Embryonic facial prominence (tissue), 1 donor: ENCODE measurements at regions not wholly inside any gene's neighbourhood (a gene's known extent, or its start where the extent isn't known, plus 50 kb on each side); places are given as distances from the start of the nearest gene placed in this dataset.
"Not testable (repeated sequence)": the region's sequence is repeated elsewhere in the genome, so short reads cannot be mapped to it uniquely, and the experiment has no call there.

Experiments
- DNase-seq: peaks from one replicate; pipeline ENCODE4 v3.0.0-alpha.2; 2016; ENCODE audit errors: extremely low spot score

- no peak for DNase-seq
These were observed 50.4 kb downstream of the HAPSTR1 start for GRCh38 chr16:9141813-9142212.

DNA sequence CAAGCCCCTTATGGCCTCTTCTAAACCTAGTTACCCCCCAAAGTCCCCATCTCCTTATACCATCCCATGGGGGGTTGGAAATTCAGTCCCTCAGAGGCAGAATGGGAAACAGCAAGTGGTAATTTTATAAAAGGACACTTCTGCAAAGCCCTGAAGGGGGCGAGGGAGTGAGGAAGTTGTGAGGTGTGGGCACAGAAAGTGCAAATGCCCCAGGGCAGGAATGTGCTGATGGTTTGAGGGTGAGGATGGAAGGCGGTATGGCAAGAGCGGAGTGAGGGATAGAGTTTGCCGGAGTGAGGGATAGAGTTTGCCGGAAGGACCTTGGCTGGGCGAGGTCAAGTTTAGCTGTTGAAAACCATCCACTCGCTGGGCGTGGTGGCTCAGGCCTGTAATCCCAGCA lies 52.7 kb downstream of the HAPSTR1 start:
- DNase-seq = no peak

DNA sequence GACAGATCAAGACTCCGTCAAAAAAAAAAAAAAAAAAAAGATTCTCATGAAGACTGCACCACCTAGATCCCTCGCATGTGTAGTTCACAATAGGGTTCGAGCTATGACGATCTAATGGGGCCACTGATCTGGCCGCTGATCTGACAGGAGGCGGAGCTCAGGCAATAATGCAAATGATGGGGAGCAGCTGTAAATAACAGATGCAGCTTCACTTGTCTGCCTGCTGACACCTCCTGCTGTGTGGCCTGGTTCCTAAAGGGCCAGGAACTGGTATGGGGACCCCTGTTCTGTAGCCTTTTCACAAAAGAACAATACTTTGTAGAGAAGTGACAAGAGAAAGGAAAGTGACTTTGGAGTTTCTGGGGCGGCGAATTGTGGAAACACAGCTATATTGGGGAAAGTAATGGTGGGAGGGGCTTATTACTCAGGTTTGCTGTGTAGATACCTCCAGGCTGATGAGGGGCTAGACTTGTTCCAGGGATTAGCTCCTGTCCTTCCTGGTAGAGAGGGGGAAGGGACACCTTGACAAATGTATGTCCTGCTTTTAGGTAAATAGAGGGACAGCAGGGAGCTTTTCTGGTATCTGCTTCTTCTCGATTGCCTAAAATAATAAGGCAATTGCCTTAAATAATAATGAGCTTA lies 57.1 kb downstream of the HAPSTR1 start:
- DNase-seq = no peak

- DNase-seq = no peak
These were observed 59.6 kb downstream of the HAPSTR1 start for GRCh38 chr16:9151074-9151473.

- no peak for DNase-seq
These were observed 60.2 kb downstream of the HAPSTR1 start for GRCh38 chr16:9151597-9151996.

- no peak for DNase-seq
These were observed 61.4 kb downstream of the HAPSTR1 start for GRCh38 chr16:9152649-9153501.

GRCh38 chr16:9153502-9153864 lies 62.0 kb downstream of the HAPSTR1 start:
- DNase-seq = no peak

DNA sequence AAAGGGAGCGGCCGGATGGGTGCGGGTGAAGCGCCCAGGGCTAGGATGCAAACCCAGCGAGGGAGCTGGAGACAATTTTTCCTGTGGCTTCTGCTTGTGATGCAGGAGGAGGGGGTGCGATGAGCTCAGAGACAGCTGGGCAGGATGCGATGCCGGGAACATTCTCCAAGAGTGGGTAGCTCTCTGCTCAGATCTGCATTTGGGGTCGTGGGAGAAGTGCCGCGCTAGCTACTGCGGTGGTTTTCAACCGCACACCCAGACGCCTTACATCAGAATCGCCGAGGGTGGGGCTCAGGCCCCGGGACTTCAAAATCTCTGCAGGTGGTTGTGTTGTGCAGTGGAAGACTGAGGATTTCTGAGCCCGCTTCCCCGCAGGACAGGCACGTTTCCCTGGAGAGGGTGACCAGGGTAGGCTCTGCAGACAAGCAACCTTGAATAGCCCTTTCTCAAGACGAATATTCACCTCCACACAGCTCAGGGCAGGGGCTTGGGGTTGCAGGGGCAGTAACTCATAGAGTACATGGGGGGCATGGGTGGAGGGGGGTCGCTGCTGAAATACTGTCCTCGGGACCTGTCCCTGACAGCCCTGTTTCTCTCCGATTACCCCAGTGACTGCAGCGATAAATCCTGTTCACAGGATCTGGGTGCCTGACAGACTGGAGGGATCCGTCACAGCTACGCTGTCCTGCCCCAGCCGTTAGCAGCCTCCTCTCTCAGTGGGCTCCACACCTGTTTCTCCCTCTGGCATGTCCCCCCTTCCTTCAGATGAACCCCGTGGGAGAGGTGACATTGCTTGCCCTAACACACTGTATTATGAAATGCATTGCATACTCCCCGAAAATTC lies 63.3 kb downstream of the HAPSTR1 start:
- no peak for DNase-seq

- no peak for DNase-seq
These were observed 64.4 kb downstream of the HAPSTR1 start for GRCh38 chr16:9155871-9156270.

GRCh38 chr16:9159839-9160550 lies 68.6 kb downstream of the HAPSTR1 start:
- DNase-seq = peak; percentile 26

- DNase-seq = no peak
These were observed 69.1 kb downstream of the HAPSTR1 start for GRCh38 chr16:9160551-9160911.

- DNase-seq = no peak
These were observed 74.2 kb downstream of the HAPSTR1 start for GRCh38 chr16:9165681-9166080.

- not testable (repeated sequence) for DNase-seq
These were observed 75.0 kb downstream of the HAPSTR1 start for GRCh38 chr16:9166326-9166993.

DNA sequence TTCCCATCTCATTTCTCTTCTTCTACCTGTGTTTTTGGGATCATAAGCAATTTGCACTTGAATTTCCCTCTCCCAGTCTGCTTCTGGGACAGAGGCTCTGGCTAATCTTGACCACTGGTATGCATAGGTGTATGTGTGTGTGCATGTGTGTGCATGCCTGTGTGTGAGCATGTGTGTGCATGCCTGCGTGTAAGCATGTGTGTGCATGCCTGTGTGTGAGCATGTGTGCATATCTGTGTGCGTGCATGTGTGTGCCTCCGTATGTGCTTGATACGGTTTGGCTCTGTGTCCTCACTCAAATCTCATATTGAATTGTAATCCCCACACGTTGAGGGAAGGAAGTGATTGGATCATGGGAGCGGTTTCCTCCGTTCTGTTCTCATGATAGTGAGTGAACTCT lies 77.7 kb downstream of the HAPSTR1 start:
- no peak for DNase-seq

GRCh38 chr16:9170470-9170869 lies 79.0 kb downstream of the HAPSTR1 start:
- DNase-seq = no peak

DNA sequence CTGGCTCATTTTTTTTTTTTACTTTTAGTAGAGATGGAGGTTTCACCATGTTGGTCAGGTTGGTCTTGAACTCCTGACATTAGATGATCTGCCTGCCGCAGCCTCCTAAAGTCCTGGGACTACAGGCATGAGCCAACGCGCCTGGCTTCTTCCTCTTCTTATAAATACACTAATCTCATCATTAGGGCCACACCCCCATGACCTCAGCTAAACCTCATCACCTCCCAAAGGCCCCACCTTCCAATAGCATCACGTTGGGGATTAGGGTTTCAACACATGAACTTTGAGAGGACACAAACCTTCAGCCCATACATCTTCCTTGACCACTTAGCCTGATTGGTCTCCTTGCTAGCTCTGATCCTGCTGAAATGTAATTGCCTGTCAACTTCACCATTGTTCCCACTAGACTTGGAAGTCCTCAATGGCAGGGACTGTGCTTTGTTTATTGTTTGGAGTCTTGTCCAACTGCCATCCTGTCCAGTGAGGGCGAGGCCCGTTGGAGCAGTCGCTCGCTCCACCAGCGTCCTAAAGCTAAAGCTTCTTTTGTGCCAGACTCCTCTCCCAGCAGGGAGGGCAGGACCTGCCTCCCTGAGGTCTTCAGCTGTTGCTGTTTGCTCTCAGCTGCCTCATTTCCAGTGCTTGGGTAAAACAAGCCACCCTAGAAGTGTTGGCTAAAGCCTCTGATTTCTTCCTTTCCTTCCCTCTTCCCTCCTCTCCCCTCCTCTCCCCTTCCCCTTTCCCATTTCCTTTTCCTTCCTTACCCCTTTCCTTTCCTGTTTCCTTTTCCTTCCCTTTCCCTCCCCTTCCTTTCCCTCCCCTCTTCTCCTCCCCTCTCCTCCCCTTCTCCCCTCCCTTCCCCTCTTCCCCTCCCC lies 85.3 kb downstream of the HAPSTR1 start:
- DNase-seq = no peak

- DNase-seq = no peak
These were observed 86.4 kb downstream of the HAPSTR1 start for GRCh38 chr16:9177861-9178260.

DNA sequence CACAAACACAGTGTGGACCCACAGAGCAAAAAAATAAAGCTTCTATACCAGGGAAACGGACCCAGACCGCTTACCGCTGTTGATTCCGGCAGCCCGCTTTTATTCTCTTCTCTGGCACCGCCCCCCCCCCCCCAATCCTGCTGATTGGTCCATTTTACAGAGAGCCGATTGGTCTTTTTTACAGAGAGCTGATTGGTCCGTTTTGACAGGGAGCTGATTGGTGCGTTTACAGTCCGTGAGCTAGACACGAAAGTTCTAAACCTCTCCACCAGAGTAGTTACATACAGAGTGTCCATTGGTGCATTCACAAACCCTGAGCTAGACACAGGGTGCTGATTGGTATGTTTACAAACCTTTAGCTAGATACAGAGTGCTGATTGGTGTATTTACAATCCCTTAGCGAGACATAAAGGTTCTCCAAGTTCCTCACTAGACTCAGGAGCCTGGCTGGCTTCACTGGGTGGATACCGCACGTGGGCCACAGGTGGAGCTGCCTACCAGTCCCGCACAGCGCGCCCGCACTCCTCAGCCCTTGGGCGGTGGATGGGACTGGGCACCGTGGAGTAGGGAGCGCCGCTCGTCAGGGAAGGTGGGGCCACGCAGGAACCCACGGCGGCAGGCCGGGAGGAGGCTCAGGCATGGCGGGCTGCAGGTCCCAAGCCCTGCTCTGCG lies 92.4 kb downstream of the HAPSTR1 start:
- no peak for DNase-seq

DNA sequence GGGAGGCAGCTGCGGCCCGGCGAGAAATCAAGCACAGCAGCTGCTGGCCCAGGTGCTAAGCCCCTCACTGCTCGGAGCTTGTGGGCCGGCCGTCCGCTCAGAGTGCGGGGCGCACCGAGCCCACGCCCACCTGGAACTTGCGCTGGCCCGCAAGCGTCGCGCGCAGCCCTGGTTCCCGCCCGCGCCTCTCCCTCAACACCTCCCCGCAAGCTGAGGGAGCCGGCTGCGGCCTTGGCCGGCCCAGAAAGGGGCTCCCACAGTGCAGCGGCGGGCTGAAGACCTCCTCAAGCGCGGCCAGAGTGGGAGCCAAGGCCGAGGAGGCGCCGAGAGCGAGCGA lies 92.9 kb downstream of the HAPSTR1 start:
- no peak for DNase-seq

GRCh38 chr16:9185381-9185780 lies 93.9 kb downstream of the HAPSTR1 start:
- no peak for DNase-seq
